Fibroblast of villous mesenchyme (primary cell): ENCODE measurements at regions not wholly inside any gene's neighbourhood (a gene's known extent, or its start where the extent isn't known, plus 50 kb on each side); places are given as distances from the start of the nearest gene placed in this dataset.

Source experiments
- DNase-seq: peaks from one replicate; pipeline ENCODE4 v3.0.0-alpha.2; 2010; ENCODE audit warnings: low read depth
- H3K4me3 ChIP-seq: 2 replicates; pipeline ENCODE4 v1.5.1; 2011; ENCODE audit warnings: low read depth, mild to moderate bottlenecking, low read length
- CTCF ChIP-seq: IDR thresholded peaks from 2 replicates; pipeline ENCODE4 v1.5.1; 2012; ENCODE audit warnings: low read depth, mild to moderate bottlenecking, low read length; ENCODE audit not compliant: insufficient read depth

DNA sequence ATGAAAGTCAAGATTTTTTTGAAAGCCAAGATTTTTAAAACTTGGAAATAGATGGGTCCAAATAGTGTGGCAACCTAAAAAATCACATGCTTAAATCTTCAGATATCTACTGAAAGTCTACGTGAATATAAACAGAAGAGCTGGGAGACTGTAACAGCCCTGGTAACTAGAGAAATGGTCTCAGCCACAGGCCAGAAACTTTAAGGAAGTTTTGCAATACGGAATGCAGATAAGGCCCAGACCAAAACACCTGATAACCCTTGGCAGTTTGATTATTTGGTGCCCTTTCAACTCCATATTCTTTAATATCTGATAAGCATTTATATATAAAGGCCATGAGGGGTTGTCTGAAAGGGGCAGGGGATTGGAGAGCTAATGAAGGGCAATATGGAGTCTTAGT lies 537.3 kb upstream of the TGFBR2 start:
- no peak for TF ChIP-seq CTCF
- H3K4me3 ChIP-seq: no peak overlapping the region
- DNase-seq: peak; percentile 14

DNA sequence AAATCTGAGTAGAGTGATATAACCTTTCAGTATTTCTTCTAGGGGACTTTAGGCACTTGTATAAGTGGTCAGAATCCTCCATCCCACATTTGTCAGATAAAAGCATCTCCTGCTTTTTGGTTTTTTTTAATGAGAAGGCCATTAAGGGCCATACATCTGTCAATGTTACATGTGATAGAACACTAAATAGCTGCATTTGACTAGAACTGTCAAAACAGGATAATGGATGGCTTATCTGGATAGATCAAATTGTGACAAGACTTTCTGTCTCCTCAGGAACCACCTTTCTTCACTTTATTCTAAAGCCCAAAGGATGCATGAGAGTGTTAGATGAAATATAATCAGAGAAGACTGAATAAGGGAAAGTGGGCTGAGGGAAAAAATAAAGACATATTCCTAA lies 533.4 kb upstream of the TGFBR2 start:
- no peak for DNase-seq
- no peak overlapping the region for H3K4me3 ChIP-seq
- TF ChIP-seq CTCF: no peak

DNA sequence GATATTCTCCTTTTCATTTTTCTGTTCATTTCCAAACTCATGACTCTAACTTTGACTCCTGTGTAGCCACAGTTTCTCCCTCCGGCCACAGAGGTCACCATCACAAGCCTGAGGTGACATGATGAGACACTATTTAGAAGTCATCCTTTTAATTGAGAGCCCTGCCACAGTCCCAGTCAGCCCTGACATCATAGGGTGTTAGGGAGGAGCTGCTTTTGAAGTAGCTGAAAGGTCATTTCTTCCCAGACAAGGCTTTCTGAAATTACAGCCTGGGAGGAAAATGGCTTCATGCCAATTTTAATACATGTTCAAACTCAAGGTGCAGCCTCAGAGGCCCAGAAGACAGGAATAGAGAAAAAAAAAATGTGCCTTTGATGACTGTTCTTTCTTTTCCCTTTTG lies 532.8 kb upstream of the TGFBR2 start:
- DNase-seq: peak; percentile 24
- H3K4me3 ChIP-seq: no peak overlapping the region
- TF ChIP-seq CTCF: no peak

GRCh38 chr3:30075514-30075913 lies 530.9 kb upstream of the TGFBR2 start:
- DNase-seq: no peak
- no peak for TF ChIP-seq CTCF
- H3K4me3 ChIP-seq: no peak overlapping the region

DNA sequence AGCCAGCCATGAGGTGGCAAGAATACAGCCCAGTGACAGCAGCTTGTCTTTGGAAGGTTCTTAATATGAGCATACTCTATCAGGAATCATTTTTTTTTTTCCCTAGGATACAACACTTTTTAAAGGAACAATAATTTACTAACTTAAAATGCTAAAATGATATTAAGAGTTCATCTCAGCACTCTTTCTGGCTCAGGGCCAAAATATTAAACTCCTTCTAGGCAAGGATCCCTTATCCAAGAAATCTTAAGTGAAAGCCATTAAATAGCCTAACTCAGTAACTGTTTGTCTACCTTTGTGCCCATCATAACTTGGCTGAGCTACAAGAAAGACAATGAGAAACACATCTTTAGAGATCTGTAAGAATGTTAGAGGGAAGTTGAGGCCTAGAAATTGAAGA lies 529.5 kb upstream of the TGFBR2 start:
- H3K4me3 ChIP-seq: no peak overlapping the region
- TF ChIP-seq CTCF: no peak
- DNase-seq: no peak

DNA sequence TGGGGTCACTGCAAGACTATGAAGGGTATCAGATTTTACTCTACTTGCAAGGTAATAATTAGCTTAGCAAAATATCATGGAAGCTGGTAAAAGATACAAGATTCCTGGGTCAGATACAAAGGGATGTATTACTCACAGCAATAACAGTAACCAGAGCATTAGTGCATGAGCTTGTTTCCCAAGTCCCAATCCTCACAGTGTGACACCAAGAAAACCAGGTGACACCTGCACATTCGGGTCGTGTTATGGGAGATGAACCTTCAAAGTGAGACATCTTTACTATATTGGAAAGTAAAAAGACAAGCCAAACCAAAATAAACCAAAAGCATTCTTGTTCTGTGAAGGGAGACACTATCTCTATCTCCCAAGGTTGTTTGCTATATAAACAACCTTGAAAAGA lies 528.7 kb upstream of the TGFBR2 start:
- DNase-seq: no peak
- no peak for TF ChIP-seq CTCF
- H3K4me3 ChIP-seq: no peak overlapping the region

- no peak for DNase-seq
- TF ChIP-seq CTCF: no peak
These were observed 527.7 kb upstream of the TGFBR2 start for GRCh38 chr3:30078736-30079135.

More at GRCh38 chr3:30078736-30079135, 527.7 kb upstream of the TGFBR2 start:
- no peak overlapping the region for H3K4me3 ChIP-seq
